HUDEP-2 (cell line): ENCODE measurements at regions not wholly inside any gene's neighbourhood (a gene's known extent, or its start where the extent isn't known, plus 50 kb on each side); places are given as distances from the start of the nearest gene placed in this dataset.

Source experiments
- DNase-seq, 76 experiments: peaks; one replicate each; lab custom pipeline; 2025; ENCODE audit not compliant: unreplicated experiment in 76 of 76; lab: John Stamatoyannopoulos, UW

GRCh38 chr21:43333298-43334062, 93.5 kb downstream of the SIK1 start:
- DNase-seq = no peak

GRCh38 chr21:43332861-43333297, 94.1 kb downstream of the SIK1 start:
- DNase-seq = no peak

- no peak for DNase-seq
These were observed 94.7 kb downstream of the SIK1 start for GRCh38 chr21:43331962-43332828.

GRCh38 chr21:43331111-43331961, 95.6 kb downstream of the SIK1 start:
- DNase-seq = no peak

GRCh38 chr21:43330306-43330881, 96.5 kb downstream of the SIK1 start:
- DNase-seq = no peak

GRCh38 chr21:43329711-43330269, 97.1 kb downstream of the SIK1 start:
- DNase-seq = no peak

GRCh38 chr21:43328958-43329691, 97.8 kb downstream of the SIK1 start:
- no peak for DNase-seq

GRCh38 chr21:43328185-43328957, 98.6 kb downstream of the SIK1 start:
- no peak for DNase-seq

- DNase-seq = no peak
These were observed 100.8 kb downstream of the SIK1 start for GRCh38 chr21:43325968-43326715.

GRCh38 chr21:43325036-43325435, 101.9 kb downstream of the SIK1 start:
- DNase-seq = no peak

- DNase-seq = no peak
These were observed 102.3 kb downstream of the SIK1 start for GRCh38 chr21:43324596-43324995.

GRCh38 chr21:43323244-43324005, 103.5 kb downstream of the SIK1 start:
- DNase-seq = no peak

GRCh38 chr21:43322805-43323204, 104.1 kb downstream of the SIK1 start:
- DNase-seq = no peak

- DNase-seq = no peak
These were observed 104.6 kb downstream of the SIK1 start for GRCh38 chr21:43322311-43322710.

GRCh38 chr21:43321611-43322010, 105.3 kb downstream of the SIK1 start:
- no peak for DNase-seq

GRCh38 chr21:43321111-43321510, 105.8 kb downstream of the SIK1 start:
- no peak for DNase-seq

- no peak for DNase-seq
These were observed 106.4 kb downstream of the SIK1 start for GRCh38 chr21:43320526-43320925.
